ENCODE measurements at regions not wholly inside any gene's neighbourhood (a gene's known extent, or its start where the extent isn't known, plus 50 kb on each side); places are given as distances from the start of the nearest gene placed in this dataset.
"Not testable (repeated sequence)": the region's sequence is repeated elsewhere in the genome, so short reads cannot be mapped to it uniquely, and the experiment has no call there.

GRCh38 chr7:91503934-91504555 is 239.8 kb downstream of the FZD1 start:
- H3K4me1 ChIP-seq (ENCODE audit: insufficient read depth, low read length): no peaks in the 10 kb centered on the region
- WGBS: 96% methylated on average over 3 of the region's 3 CpGs
- H3K9me3 ChIP-seq (ENCODE audit: insufficient read depth, low read depth, low read length): 0 out of 2 replicates have a peak, but pooled peaks cover 7% of the 10 kb centered on the region
- no peak overlapping the region for H3K27ac ChIP-seq (ENCODE audit: low read depth, low read length)
- no peaks in the 10 kb centered on the region for H3K27me3 ChIP-seq (ENCODE audit: insufficient read depth, low read length)
- H3K36me3 ChIP-seq (ENCODE audit: insufficient read depth, low read length): no peaks in the 10 kb centered on the region
- H3K4me3 ChIP-seq (ENCODE audit: low read length): no peak overlapping the region
- no peak overlapping the region for H3K9ac ChIP-seq (ENCODE audit: low read depth, low read length)

- Histone ChIP-seq H3K27ac (ENCODE audit: low read depth, low read length) (no peak overlapping the region), H3K27me3 (ENCODE audit: insufficient read depth, low read length) (no peaks in the 10 kb centered on the region), H3K4me3 (ENCODE audit: low read length) (no peak overlapping the region), H3K36me3 (ENCODE audit: insufficient read depth, low read length) (no peaks in the 10 kb centered on the region), H3K9ac (ENCODE audit: low read depth, low read length) (no peak overlapping the region), H3K9me3 (ENCODE audit: insufficient read depth, low read depth, low read length) (0 out of 2 replicates have a peak, but pooled peaks cover 7% of the 10 kb centered on the region), H3K4me1 (ENCODE audit: insufficient read depth, low read length) (no peaks in the 10 kb centered on the region)
- 100% methylated on average over 2 of the region's 2 CpGs for WGBS
These were observed 240.7 kb downstream of the FZD1 start for GRCh38 chr7:91504919-91505318.

- H3K36me3 ChIP-seq (ENCODE audit: insufficient read depth, low read length); H3K27me3 ChIP-seq (ENCODE audit: insufficient read depth, low read length); H3K4me1 ChIP-seq (ENCODE audit: insufficient read depth, low read length); H3K9ac ChIP-seq (ENCODE audit: low read depth, low read length); H3K4me3 ChIP-seq (ENCODE audit: low read length); H3K9me3 ChIP-seq (ENCODE audit: insufficient read depth, low read depth, low read length); H3K27ac ChIP-seq (ENCODE audit: low read depth, low read length): not testable (repeated sequence)
- WGBS: 68% methylated on average over 10 of the region's 10 CpGs
These were observed 242.7 kb downstream of the FZD1 start for GRCh38 chr7:91506966-91507365.

GRCh38 chr7:91511861-91512260 is 247.6 kb downstream of the FZD1 start:
- not testable (repeated sequence) for H3K27me3 ChIP-seq (ENCODE audit: insufficient read depth, low read length); H3K9me3 ChIP-seq (ENCODE audit: insufficient read depth, low read depth, low read length); H3K4me1 ChIP-seq (ENCODE audit: insufficient read depth, low read length); H3K27ac ChIP-seq (ENCODE audit: low read depth, low read length); H3K36me3 ChIP-seq (ENCODE audit: insufficient read depth, low read length); H3K9ac ChIP-seq (ENCODE audit: low read depth, low read length); H3K4me3 ChIP-seq (ENCODE audit: low read length)
- no CpG with 5 or more reads among the region's 1 CpG for WGBS

- H3K27me3 ChIP-seq (ENCODE audit: insufficient read depth, low read length): no peaks in the 10 kb centered on the region
- WGBS: 100% methylated on average over 3 of the region's 3 CpGs
- H3K9me3 ChIP-seq (ENCODE audit: insufficient read depth, low read depth, low read length): no peaks in the 10 kb centered on the region
- H3K4me1 ChIP-seq (ENCODE audit: insufficient read depth, low read length): no peaks in the 10 kb centered on the region
- no peaks in the 10 kb centered on the region for H3K36me3 ChIP-seq (ENCODE audit: insufficient read depth, low read length)
- H3K27ac ChIP-seq (ENCODE audit: low read depth, low read length): no peak overlapping the region
- no peak overlapping the region for H3K4me3 ChIP-seq (ENCODE audit: low read length)
- no peak overlapping the region for H3K9ac ChIP-seq (ENCODE audit: low read depth, low read length)
These were observed 248.7 kb downstream of the FZD1 start for GRCh38 chr7:91512958-91513357.

GRCh38 chr7:91514591-91514990 is 250.4 kb downstream of the FZD1 start:
- Histone ChIP-seq H3K4me3 (ENCODE audit: low read length) (no peak overlapping the region), H3K36me3 (ENCODE audit: insufficient read depth, low read length) (no peaks in the 10 kb centered on the region), H3K4me1 (ENCODE audit: insufficient read depth, low read length) (no peaks in the 10 kb centered on the region), H3K9me3 (ENCODE audit: insufficient read depth, low read depth, low read length) (no peaks in the 10 kb centered on the region), H3K9ac (ENCODE audit: low read depth, low read length) (no peak overlapping the region), H3K27me3 (ENCODE audit: insufficient read depth, low read length) (no peaks in the 10 kb centered on the region), H3K27ac (ENCODE audit: low read depth, low read length) (no peak overlapping the region)
- 99% methylated on average over 3 of the region's 4 CpGs for WGBS

GRCh38 chr7:91515961-91516360 is 251.7 kb downstream of the FZD1 start:
- H3K27ac ChIP-seq (ENCODE audit: low read depth, low read length): no peak overlapping the region
- no peak overlapping the region for H3K4me3 ChIP-seq (ENCODE audit: low read length)
- H3K9ac ChIP-seq (ENCODE audit: low read depth, low read length): no peak overlapping the region
- no peaks in the 10 kb centered on the region for H3K27me3 ChIP-seq (ENCODE audit: insufficient read depth, low read length)
- WGBS: 88% methylated on average over 1 of the region's 1 CpG
- no peaks in the 10 kb centered on the region for H3K9me3 ChIP-seq (ENCODE audit: insufficient read depth, low read depth, low read length)
- no peaks in the 10 kb centered on the region for H3K36me3 ChIP-seq (ENCODE audit: insufficient read depth, low read length)
- H3K4me1 ChIP-seq (ENCODE audit: insufficient read depth, low read length): no peaks in the 10 kb centered on the region

- no peak overlapping the region for H3K9ac ChIP-seq (ENCODE audit: low read depth, low read length)
- H3K36me3 ChIP-seq (ENCODE audit: insufficient read depth, low read length): no peaks in the 10 kb centered on the region
- no peak overlapping the region for H3K4me3 ChIP-seq (ENCODE audit: low read length)
- no peaks in the 10 kb centered on the region for H3K4me1 ChIP-seq (ENCODE audit: insufficient read depth, low read length)
- H3K9me3 ChIP-seq (ENCODE audit: insufficient read depth, low read depth, low read length): no peaks in the 10 kb centered on the region
- no peaks in the 10 kb centered on the region for H3K27me3 ChIP-seq (ENCODE audit: insufficient read depth, low read length)
- 100% methylated on average over 1 of the region's 1 CpG for WGBS
- H3K27ac ChIP-seq (ENCODE audit: low read depth, low read length): no peak overlapping the region
These were observed 253.1 kb downstream of the FZD1 start for GRCh38 chr7:91517201-91517785.

GRCh38 chr7:91518058-91518457 is 253.8 kb downstream of the FZD1 start:
- Histone ChIP-seq H3K4me3 (ENCODE audit: low read length) (no peak overlapping the region), H3K9ac (ENCODE audit: low read depth, low read length) (no peak overlapping the region), H3K27me3 (ENCODE audit: insufficient read depth, low read length) (no peaks in the 10 kb centered on the region), H3K4me1 (ENCODE audit: insufficient read depth, low read length) (no peaks in the 10 kb centered on the region), H3K36me3 (ENCODE audit: insufficient read depth, low read length) (no peaks in the 10 kb centered on the region), H3K9me3 (ENCODE audit: insufficient read depth, low read depth, low read length) (no peaks in the 10 kb centered on the region), H3K27ac (ENCODE audit: low read depth, low read length) (no peak overlapping the region)
- 95% methylated on average over 1 of the region's 1 CpG for WGBS

GRCh38 chr7:91519241-91520158 is 255.3 kb downstream of the FZD1 start:
- H3K27me3 ChIP-seq (ENCODE audit: insufficient read depth, low read length): no peaks in the 10 kb centered on the region

GRCh38 chr7:91520645-91521044 is 256.4 kb downstream of the FZD1 start:
- Histone ChIP-seq H3K4me3 (ENCODE audit: low read length) (no peak overlapping the region), H3K9ac (ENCODE audit: low read depth, low read length) (no peak overlapping the region), H3K27ac (ENCODE audit: low read depth, low read length) (no peak overlapping the region), H3K9me3 (ENCODE audit: insufficient read depth, low read depth, low read length) (no peaks in the 10 kb centered on the region), H3K27me3 (ENCODE audit: insufficient read depth, low read length) (no peaks in the 10 kb centered on the region), H3K36me3 (ENCODE audit: insufficient read depth, low read length) (no peaks in the 10 kb centered on the region), H3K4me1 (ENCODE audit: insufficient read depth, low read length) (no peaks in the 10 kb centered on the region)
- 75% methylated on average over 1 of the region's 1 CpG for WGBS

More at GRCh38 chr7:91519241-91520158, 255.3 kb downstream of the FZD1 start:
- WGBS: 73% methylated on average over 7 of the region's 8 CpGs
- H3K4me1 ChIP-seq (ENCODE audit: insufficient read depth, low read length): no peaks in the 10 kb centered on the region
- H3K36me3 ChIP-seq (ENCODE audit: insufficient read depth, low read length): no peaks in the 10 kb centered on the region
- H3K4me3 ChIP-seq (ENCODE audit: low read length): no peak overlapping the region
- H3K9ac ChIP-seq (ENCODE audit: low read depth, low read length): no peak overlapping the region
- H3K9me3 ChIP-seq (ENCODE audit: insufficient read depth, low read depth, low read length): no peaks in the 10 kb centered on the region
- no peak overlapping the region for H3K27ac ChIP-seq (ENCODE audit: low read depth, low read length)

Measured in HUES64 (cell line).